ENCODE measurements at regions not wholly inside any gene's neighbourhood (a gene's known extent, or its start where the extent isn't known, plus 50 kb on each side); places are given as distances from the start of the nearest gene placed in this dataset.

- Histone ChIP-seq H3K27ac (no peak overlapping the region), H3K36me3 (no peaks in the 10 kb centered on the region), H3K4me3 (no peak overlapping the region), H3K9me3 (peaks cover 11 to 15% of the 10 kb centered on the region in 2 donors), H3K27me3 (no peaks in the 10 kb centered on the region), H3K4me1 (no peaks in the 10 kb centered on the region)
- TF ChIP-seq POLR2A (IDR thresholded peaks at IDR 0.05) (no peak), POLR2AphosphoS5 (IDR thresholded peaks at IDR 0.05) (no peak)
- TF ChIP-seq, protein P1, sequence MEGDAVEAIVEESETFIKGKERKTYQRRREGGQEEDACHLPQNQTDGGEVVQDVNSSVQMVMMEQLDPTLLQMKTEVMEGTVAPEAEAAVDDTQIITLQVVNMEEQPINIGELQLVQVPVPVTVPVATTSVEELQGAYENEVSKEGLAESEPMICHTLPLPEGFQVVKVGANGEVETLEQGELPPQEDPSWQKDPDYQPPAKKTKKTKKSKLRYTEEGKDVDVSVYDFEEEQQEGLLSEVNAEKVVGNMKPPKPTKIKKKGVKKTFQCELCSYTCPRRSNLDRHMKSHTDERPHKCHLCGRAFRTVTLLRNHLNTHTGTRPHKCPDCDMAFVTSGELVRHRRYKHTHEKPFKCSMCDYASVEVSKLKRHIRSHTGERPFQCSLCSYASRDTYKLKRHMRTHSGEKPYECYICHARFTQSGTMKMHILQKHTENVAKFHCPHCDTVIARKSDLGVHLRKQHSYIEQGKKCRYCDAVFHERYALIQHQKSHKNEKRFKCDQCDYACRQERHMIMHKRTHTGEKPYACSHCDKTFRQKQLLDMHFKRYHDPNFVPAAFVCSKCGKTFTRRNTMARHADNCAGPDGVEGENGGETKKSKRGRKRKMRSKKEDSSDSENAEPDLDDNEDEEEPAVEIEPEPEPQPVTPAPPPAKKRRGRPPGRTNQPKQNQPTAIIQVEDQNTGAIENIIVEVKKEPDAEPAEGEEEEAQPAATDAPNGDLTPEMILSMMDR (IDR thresholded peaks at IDR 0.05) = no peak
- no peak for DNase-seq (ENCODE audit: low spot score in 2 of 2)
- intact Hi-C loops (cut with DNase I; ENCODE audit: low total_unique reads) = no loop called here
Observed at GRCh38 chr9:79334711-79335110, 237.1 kb upstream of the TLE4 start.

- no peaks in the 10 kb centered on the region for H3K27me3 ChIP-seq
- no peaks in the 10 kb centered on the region for H3K4me1 ChIP-seq
- TF ChIP-seq, protein P1 (IDR thresholded peaks at IDR 0.05) = no peak
- TF ChIP-seq POLR2A (IDR thresholded peaks at IDR 0.05) (no peak), POLR2AphosphoS5 (IDR thresholded peaks at IDR 0.05) (no peak)
- no peak overlapping the region for H3K4me3 ChIP-seq
- peaks cover 11 to 15% of the 10 kb centered on the region in 2 donors for H3K9me3 ChIP-seq
- intact Hi-C loops (cut with DNase I; ENCODE audit: low total_unique reads) = no loop called here
- H3K36me3 ChIP-seq = no peaks in the 10 kb centered on the region
- DNase-seq (ENCODE audit: low spot score in 2 of 2) = no peak
- H3K27ac ChIP-seq = no peak overlapping the region
Observed at GRCh38 chr9:79335987-79336386, 235.8 kb upstream of the TLE4 start.

DNA sequence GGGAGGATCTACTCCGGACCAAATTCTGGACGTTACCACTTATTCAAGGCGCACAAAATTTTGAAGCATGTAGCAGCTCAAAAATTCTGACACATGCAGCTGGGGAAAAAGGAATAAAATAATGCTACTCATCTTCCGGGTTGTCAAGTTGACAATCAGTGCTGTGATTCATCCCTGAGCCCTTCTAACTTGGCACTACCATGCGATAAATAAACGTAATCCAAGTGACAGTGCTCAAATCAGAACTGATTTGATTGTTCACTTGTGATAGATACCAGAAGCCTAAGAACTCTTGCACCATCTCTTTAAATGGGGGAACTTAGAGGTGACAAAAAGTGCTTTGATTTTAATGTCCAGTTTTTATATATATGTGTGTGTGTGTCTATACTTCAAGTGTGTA, 230.2 kb upstream of the TLE4 start:
- DNase-seq (ENCODE audit: low spot score in 2 of 2) = no peak
- H3K9me3 ChIP-seq = peaks cover 3 to 4% of the 10 kb centered on the region in 2 donors
- intact Hi-C loops (cut with DNase I; ENCODE audit: low total_unique reads) = no loop called here
- no peak overlapping the region for H3K4me3 ChIP-seq
- H3K4me1 ChIP-seq = no peaks in the 10 kb centered on the region
- TF ChIP-seq POLR2A (IDR thresholded peaks at IDR 0.05) (no peak), POLR2AphosphoS5 (IDR thresholded peaks at IDR 0.05) (no peak)
- TF ChIP-seq, protein P1 (IDR thresholded peaks at IDR 0.05) = no peak
- no peak overlapping the region for H3K27ac ChIP-seq
- no peaks in the 10 kb centered on the region for H3K27me3 ChIP-seq
- H3K36me3 ChIP-seq = no peaks in the 10 kb centered on the region

DNA sequence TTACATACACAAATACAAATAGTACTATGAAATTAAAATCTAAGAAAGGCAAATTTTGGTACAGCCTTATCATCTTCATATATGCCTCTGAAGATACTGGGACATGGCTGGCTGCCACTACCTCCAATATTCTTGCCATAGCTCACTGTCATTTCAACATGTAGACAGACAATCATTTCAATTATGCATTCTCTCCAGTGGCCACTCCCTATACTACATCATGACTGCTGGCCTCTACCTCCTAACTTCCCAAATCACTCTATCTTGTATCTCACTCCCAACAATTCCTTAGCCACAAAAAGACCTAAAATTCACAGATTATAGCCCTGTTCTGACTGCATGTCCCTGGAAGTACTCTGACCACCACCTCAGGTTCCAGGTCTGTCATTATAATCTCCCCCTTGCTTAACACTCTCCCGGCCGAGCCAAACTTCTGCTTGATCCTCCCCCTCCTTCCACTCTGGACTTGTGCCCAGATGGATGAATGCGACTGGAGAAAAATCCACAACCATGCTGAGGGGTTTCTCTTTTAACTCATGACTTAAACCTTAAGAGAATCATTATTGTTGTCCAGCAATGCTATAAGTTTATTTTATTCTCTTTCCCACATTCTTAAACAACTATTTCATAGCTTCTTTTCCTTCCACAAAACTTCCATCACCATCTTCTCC, 225.3 kb upstream of the TLE4 start:
- no peaks in the 10 kb centered on the region for H3K9me3 ChIP-seq
- no peak for TF ChIP-seq POLR2AphosphoS5 (IDR thresholded peaks at IDR 0.05)
- TF ChIP-seq POLR2A (IDR thresholded peaks at IDR 0.05) = no peak
- TF ChIP-seq, protein P1 (IDR thresholded peaks at IDR 0.05) = no peak
- H3K4me3 ChIP-seq = no peak overlapping the region
- no peak for DNase-seq (ENCODE audit: low spot score in 2 of 2)
- H3K27ac ChIP-seq = no peak overlapping the region
- no peaks in the 10 kb centered on the region for H3K36me3 ChIP-seq
- H3K27me3 ChIP-seq = no peaks in the 10 kb centered on the region
- H3K4me1 ChIP-seq = no peaks in the 10 kb centered on the region
- intact Hi-C loops (cut with DNase I; ENCODE audit: low total_unique reads) = loop anchor here (5.0 kb wide), 1 partner anchor 1211 kb away; no protein-coding TSS in a partner anchor

GRCh38 chr9:79352322-79352721, 219.4 kb upstream of the TLE4 start:
- H3K27ac ChIP-seq = no peak overlapping the region
- no peaks in the 10 kb centered on the region for H3K4me1 ChIP-seq
- H3K36me3 ChIP-seq = no peaks in the 10 kb centered on the region
- DNase-seq (ENCODE audit: low spot score in 2 of 2) = no peak
- no peak overlapping the region for H3K4me3 ChIP-seq
- no peaks in the 10 kb centered on the region for H3K9me3 ChIP-seq
- H3K27me3 ChIP-seq = no peaks in the 10 kb centered on the region
- TF ChIP-seq POLR2AphosphoS5 (IDR thresholded peaks at IDR 0.05) (no peak), POLR2A (IDR thresholded peaks at IDR 0.05) (no peak)
- TF ChIP-seq, protein P1 (IDR thresholded peaks at IDR 0.05) = no peak
- intact Hi-C loops (cut with DNase I; ENCODE audit: low total_unique reads) = no loop called here

Measured in breast epithelium (tissue), 4 donors.